Activated T-helper 1 cell treated with anti-CD3 and anti-CD28 coated beads, Interleukin-12 subunit alpha, Interleukin-12 subunit beta, Interleukin-2, Interleukin-4 antibody, amounts not matched to agents 30 ng/mL and 10 ng/mL and 1 ng/mL, durations not matched to agents 14 hours and 24 hours and 36 hours (primary cell): ENCODE measurements at regions not wholly inside any gene's neighbourhood (a gene's known extent, or its start where the extent isn't known, plus 50 kb on each side); places are given as distances from the start of the nearest gene placed in this dataset.

Experiments
- DNase-seq: peaks from one replicate; pipeline ENCODE4 v3.0.0; 2021; ENCODE audit warnings: low spot score
- H3K27ac Mint-ChIP-seq: one replicate; pipeline ENCODE4 v1.8.0; 2021; ENCODE audit warnings: mild to moderate bottlenecking, mixed read lengths
- H3K27me3 Mint-ChIP-seq: one replicate; pipeline ENCODE4 v1.8.0; 2022; ENCODE audit warnings: mild to moderate bottlenecking, moderate library complexity, mixed read lengths; ENCODE audit not compliant: insufficient read depth
- H3K36me3 Mint-ChIP-seq: one replicate; pipeline ENCODE4 v1.8.0; 2021; ENCODE audit warnings: low read depth, mixed read lengths
- H3K4me1 Mint-ChIP-seq: one replicate; pipeline ENCODE4 v1.8.0; 2021; ENCODE audit warnings: low read depth, mixed read lengths
- H3K4me3 Mint-ChIP-seq: one replicate; pipeline ENCODE4 v1.8.0; 2021; ENCODE audit warnings: mild to moderate bottlenecking, moderate library complexity, mixed read lengths
- H3K9me3 Mint-ChIP-seq: one replicate; pipeline ENCODE4 v1.8.0; 2021; ENCODE audit warnings: mixed read lengths
- intact Hi-C: fragments of 100-400 bp; cut with micrococcal nuclease; formaldehyde crosslinking; loops from one replicate; pipeline ENCODE4 v1.15.1; 2024

DNA sequence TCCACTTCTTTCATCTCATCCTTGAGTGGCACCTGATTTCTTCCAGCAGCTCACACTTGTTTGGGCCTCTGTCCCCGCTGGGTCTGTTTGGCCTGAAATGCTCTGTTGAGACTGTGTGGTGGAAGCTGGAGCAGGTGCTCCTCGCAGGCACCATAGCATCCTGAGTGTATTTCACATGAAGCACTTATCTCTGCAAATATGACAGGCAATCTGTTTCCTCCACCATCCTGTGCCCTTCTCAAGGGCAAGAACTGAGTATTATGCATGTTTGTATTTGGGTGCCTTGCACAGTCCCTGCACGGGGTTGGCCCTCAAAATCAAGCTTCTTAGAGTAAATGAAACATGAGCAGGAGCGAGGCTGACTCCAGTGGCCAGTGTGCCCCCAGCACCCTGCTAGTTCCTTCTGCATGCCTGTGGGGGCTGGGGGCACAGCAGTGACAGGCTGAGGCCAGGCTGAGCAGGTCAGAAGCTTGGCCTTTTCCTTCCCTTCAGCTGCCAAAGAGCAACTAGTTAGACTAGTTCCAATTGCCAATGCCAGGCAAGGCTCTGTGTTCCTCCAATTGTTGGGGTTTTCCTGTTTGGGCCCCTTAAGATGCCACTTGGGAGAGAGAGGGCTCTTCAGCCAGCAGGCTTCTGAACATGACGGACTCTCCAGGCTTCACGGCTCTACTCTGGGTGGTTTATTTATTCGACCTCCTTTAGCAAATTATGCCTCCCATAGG, 129.6 kb upstream of the ATP1A1 start:
- H3K4me1 Mint-ChIP-seq, result no peaks in the 10 kb centered on the region
- no peak overlapping the region for H3K4me3 Mint-ChIP-seq
- H3K36me3 Mint-ChIP-seq, result no peaks in the 10 kb centered on the region
- intact Hi-C loops, result no loop called here
- H3K27me3 Mint-ChIP-seq, result peaks cover 5% of the 10 kb centered on the region
- no peaks in the 10 kb centered on the region for H3K9me3 Mint-ChIP-seq
- DNase-seq, result no peak
- no peak overlapping the region for H3K27ac Mint-ChIP-seq

DNA sequence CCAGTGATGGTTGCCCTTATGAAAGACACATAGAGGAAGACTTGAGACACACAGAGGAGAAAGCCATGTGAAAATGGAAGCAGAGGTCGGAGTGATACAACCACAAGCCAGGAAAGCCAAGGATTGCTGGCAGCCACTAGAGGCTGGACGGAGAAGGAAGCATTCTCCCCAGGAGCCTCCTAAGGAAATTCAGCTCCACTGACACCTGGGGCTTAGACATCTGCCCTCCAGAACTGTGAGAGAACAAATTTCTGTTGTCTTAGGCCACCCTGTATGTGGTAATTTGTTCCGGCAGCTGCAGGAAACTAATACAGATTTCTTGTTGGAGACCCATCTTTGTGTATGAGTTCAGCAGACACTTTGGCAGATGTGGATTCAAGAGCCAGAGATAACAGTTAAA, 126.9 kb upstream of the ATP1A1 start:
- H3K27me3 Mint-ChIP-seq, result peaks cover 2% of the 10 kb centered on the region
- no peaks in the 10 kb centered on the region for H3K9me3 Mint-ChIP-seq
- intact Hi-C loops, result no loop called here
- no peak overlapping the region for H3K27ac Mint-ChIP-seq
- H3K4me3 Mint-ChIP-seq, result no peak overlapping the region
- DNase-seq, result no peak
- no peaks in the 10 kb centered on the region for H3K4me1 Mint-ChIP-seq
- no peaks in the 10 kb centered on the region for H3K36me3 Mint-ChIP-seq

DNA sequence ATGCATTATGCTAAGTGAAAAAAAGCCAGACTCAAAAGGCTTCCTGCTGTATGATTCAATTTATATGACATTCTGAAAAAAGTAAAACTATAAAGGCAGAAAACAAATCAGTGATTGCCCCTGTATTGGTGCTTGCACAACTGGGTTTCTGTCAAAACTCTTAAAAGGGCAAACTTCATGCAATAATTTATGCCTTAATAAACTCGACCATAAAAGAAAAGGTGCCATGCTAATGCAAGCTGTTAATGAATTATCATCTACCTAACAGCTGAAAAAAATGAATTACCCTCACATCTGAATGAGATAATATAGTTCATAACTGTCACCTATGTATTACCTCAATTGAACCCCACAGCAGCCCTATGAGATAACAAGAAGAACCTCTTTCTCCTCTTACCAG, 120.8 kb upstream of the ATP1A1 start:
- no peak for DNase-seq
- Mint-ChIP-seq H3K27ac (no peak overlapping the region), H3K4me3 (no peak overlapping the region), H3K36me3 (no peaks in the 10 kb centered on the region), H3K9me3 (no peaks in the 10 kb centered on the region), H3K27me3 (peaks cover 2% of the 10 kb centered on the region), H3K4me1 (peaks cover 20% of the 10 kb centered on the region)
- intact Hi-C loops, result no loop called here

DNA sequence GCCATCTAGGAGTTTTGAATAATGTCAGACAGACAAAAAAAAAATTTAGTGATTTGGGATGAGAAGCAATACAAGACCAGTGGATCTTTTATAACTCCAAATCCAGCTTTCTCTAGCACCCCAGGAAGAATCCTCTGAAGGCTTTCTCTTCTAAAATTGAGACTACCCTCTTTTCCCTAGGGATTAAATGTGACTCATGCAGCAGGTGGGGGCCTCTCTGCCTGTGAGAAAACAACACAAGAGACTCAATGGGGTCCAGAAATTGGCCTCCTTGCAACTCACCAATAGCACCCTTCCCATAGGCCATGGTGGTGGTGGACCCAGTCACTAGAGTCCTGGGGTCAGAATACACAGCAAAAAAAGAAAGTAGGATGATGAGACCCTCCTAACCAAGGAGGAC, 120.3 kb upstream of the ATP1A1 start:
- peaks cover 2% of the 10 kb centered on the region for H3K27me3 Mint-ChIP-seq
- no peak for DNase-seq
- H3K4me3 Mint-ChIP-seq, result no peak overlapping the region
- no peaks in the 10 kb centered on the region for H3K36me3 Mint-ChIP-seq
- no peaks in the 10 kb centered on the region for H3K9me3 Mint-ChIP-seq
- intact Hi-C loops, result no loop called here
- H3K4me1 Mint-ChIP-seq, result peaks cover 25% of the 10 kb centered on the region
- H3K27ac Mint-ChIP-seq, result no peak overlapping the region

DNA sequence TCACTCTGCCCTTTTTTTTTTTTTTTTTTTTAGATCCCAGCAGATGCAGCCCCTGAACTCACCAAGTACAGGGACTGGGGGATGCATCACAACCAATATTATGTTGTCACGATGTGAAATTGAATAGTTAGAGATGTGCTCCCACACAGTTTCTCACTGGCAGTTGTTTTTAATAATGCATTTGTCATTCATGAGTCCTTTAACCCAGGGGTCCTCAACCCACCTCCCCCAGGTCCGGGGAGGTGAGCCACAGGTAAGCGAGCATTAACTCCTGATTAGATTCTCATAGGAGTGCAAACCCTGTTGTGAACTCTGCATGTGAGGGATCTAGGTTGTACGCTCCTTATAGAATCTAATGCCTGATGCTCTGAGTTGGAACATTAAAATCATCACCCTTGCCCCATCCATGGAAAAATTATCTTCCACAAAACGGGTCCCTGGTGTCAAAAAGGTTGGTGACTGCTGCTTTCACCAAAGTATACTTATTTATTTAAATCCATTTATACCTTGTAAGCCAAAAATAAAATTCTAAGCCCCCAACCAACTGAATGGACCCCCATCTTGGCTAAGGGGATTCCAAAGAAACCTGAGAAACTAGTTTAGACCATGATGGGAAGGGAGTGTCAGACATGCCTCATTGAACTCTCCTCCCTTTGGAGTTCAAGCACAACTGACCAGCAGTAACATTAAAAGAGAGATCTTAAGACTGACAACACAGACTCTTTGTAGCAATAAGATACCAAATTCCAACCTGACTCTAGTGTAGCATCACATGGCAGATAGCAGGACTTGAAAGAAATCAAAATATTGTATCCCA, 119.3 kb upstream of the ATP1A1 start:
- intact Hi-C loops, result no loop called here
- Mint-ChIP-seq H3K9me3 (no peaks in the 10 kb centered on the region), H3K27ac (no peak overlapping the region), H3K4me1 (peaks cover 31% of the 10 kb centered on the region), H3K4me3 (no peak overlapping the region), H3K27me3 (peaks cover 5% of the 10 kb centered on the region), H3K36me3 (no peaks in the 10 kb centered on the region)
- no peak for DNase-seq

DNA sequence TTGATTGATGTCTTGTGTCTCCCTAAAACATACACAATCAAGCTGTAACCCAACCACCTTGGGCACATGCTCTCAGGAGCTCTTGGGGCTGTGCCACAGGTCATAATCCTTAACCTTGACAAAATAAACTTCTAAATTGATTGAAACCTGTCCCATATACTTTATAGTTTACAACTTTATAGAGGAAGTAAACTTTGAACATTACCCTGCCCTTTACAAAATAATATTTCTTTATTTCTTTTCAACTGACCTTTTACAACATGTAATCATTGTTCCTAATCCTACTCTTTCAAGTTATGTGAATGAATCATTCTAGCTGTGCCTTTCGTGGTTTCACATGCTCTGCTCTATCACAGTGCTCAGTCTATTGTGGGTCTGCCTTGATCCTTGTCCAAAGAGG, 118.3 kb upstream of the ATP1A1 start:
- Mint-ChIP-seq H3K36me3 (no peaks in the 10 kb centered on the region), H3K27ac (no peak overlapping the region), H3K4me1 (peaks cover 31% of the 10 kb centered on the region), H3K9me3 (no peaks in the 10 kb centered on the region), H3K27me3 (peaks cover 5% of the 10 kb centered on the region), H3K4me3 (no peak overlapping the region)
- no peak for DNase-seq
- intact Hi-C loops, result loop anchor here (5.0 kb wide), 1 partner anchor 127 kb away; no protein-coding TSS in a partner anchor

DNA sequence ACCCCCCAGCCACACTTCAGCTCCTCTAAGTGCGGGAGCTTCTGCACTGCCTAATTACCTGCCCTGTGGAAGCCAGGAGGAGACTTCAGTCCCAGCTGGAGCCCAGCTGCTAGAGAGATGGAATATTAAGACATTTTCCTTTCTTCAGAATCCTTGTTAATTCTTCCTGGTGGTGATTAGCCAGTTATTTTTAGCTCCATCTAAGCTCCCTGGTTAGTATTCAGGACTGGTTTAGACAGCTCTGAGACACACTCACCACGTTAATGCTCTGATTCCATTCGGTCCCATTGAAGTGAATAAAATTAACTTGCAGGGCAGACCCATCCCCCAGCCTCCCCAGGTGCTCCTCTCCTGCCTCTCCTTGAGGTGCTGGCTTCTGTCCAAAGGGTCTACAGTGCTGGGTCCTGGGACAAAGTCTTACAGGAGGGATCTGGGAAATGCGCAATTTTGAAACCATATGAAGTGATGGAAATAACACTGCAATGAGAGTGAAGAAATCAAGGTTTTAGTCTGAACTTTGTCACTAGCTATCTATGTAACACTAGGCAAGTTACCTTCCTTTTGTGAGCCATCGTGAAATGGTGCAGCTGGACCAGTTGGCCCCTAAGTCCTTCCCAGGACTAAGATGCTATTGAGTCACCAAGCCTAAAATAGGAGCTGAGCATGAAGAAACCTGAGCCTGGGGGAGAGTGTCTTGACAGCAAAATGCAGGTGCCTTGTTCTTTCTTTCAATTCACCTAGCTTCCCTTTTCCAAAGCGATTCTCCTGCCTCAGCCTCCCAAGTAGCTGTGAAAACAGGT, 117.4 kb upstream of the ATP1A1 start:
- Mint-ChIP-seq H3K27ac (no peak overlapping the region), H3K27me3 (peaks cover 5% of the 10 kb centered on the region), H3K4me1 (peaks cover 31% of the 10 kb centered on the region), H3K4me3 (peak overlapping the region; percentile 10), H3K9me3 (no peaks in the 10 kb centered on the region), H3K36me3 (no peaks in the 10 kb centered on the region)
- intact Hi-C loops, result loop anchor here (2.0 to 5.0 kb wide), 2 partner anchors 103 to 128 kb away; no protein-coding TSS in a partner anchor
- DNase-seq, result no peak

DNA sequence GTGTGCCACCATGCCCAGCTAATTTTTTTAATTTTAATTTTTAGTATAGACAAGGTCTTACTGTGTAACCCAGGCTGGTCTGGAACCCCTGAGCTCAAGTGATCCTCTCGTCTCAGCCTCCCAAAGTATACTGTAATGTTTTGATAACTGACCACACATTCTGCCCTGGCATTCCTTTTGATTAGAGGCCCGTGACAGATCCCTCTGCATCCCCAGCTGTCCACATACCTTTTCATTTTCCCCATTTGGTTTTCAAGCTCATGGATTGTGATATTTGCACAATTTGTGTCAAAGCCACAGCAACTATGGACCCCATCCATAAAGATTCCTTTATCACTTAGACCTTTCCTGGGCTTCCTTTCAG, 116.8 kb upstream of the ATP1A1 start:
- H3K27ac Mint-ChIP-seq, result no peak overlapping the region
- intact Hi-C loops, result loop anchor here (2.0 to 5.0 kb wide), 2 partner anchors 103 to 129 kb away; no protein-coding TSS in a partner anchor
- no peak for DNase-seq

DNA sequence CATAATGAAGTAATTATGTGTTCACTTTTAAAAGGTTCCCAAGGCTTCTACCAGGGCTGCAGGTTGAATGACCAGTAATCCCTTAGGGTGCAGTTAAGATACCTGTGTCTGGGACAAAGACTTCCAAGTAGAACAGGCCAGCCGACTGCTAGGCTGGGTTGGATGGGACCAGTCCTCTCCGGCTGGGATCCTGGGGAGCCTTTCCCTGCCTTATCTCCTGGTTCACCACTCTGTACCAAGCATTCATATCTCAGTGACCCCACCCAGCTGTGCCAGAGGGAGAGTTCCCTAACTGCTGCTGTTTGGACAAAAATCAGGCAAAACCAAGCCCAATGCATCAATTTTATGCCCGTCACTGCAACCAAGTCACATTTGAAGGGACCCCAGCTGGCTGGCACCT, 116.2 kb upstream of the ATP1A1 start:
- no peak overlapping the region for H3K27ac Mint-ChIP-seq

More for the DNA sequence above, 116.8 kb upstream of the ATP1A1 start:
- no peak overlapping the region for H3K4me3 Mint-ChIP-seq
- H3K4me1 Mint-ChIP-seq, result peaks cover 31% of the 10 kb centered on the region
- H3K36me3 Mint-ChIP-seq, result no peaks in the 10 kb centered on the region
- no peaks in the 10 kb centered on the region for H3K9me3 Mint-ChIP-seq
- H3K27me3 Mint-ChIP-seq, result peaks cover 5% of the 10 kb centered on the region

DNA sequence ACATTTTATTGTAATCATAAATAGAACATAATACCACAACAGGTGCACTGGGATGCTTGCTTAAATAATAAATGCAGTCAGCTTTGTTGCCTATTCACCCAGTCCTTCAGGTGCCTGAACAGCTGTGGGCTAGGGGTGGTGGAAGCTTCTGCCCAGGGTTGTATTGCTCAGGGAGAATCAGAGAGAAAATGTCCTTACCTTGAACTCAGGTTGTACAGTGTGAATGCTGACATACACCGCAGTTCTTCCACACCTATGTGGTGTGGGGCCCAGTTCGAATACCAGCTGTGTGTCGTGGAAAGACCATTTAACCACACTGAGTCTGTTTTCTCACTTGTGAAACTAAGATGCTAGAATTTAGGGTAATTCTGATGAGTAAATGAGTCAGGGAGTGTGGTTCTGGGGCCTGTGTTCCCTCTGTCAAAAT, 115.7 kb upstream of the ATP1A1 start:
- no peaks in the 10 kb centered on the region for H3K9me3 Mint-ChIP-seq
- no peaks in the 10 kb centered on the region for H3K36me3 Mint-ChIP-seq
- peak overlapping the region; percentile 31 for H3K4me3 Mint-ChIP-seq
- DNase-seq, result peak; percentile 6
- peaks cover 5% of the 10 kb centered on the region for H3K27me3 Mint-ChIP-seq
- peaks cover 31% of the 10 kb centered on the region for H3K4me1 Mint-ChIP-seq
- H3K27ac Mint-ChIP-seq, result peak overlapping the region; percentile 69
- intact Hi-C loops, result loop anchor here (1.0 to 5.0 kb wide), 3 partner anchors 105 to 130 kb away; no protein-coding TSS in a partner anchor

More for the DNA sequence above, 116.2 kb upstream of the ATP1A1 start:
- DNase-seq, result no peak
- H3K27me3 Mint-ChIP-seq, result peaks cover 5% of the 10 kb centered on the region
- peaks cover 31% of the 10 kb centered on the region for H3K4me1 Mint-ChIP-seq
- H3K4me3 Mint-ChIP-seq, result no peak overlapping the region
- H3K9me3 Mint-ChIP-seq, result no peaks in the 10 kb centered on the region
- H3K36me3 Mint-ChIP-seq, result no peaks in the 10 kb centered on the region
- intact Hi-C loops, result loop anchor here (1.0 to 5.0 kb wide), 3 partner anchors 104 to 130 kb away; no protein-coding TSS in a partner anchor

DNA sequence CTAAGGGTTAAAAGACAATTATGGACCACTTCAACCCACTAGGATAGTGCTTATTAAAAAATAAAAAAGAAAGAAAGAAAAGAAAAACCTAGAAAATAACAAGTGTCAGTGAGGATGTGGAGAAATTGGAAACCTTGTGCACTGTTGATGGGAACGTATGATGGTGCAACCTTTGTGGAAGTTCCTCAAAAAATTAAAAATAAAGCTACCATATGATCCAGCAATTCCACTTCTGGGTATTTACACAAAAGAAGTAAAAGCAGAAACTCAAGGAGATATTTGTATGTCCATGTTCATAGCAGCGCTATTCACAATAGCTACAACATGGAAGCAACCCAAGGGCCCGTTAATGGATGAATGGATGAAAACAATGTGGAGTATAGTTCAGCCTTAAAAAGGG, 115.2 kb upstream of the ATP1A1 start:
- intact Hi-C loops, result loop anchor here (1.0 to 5.0 kb wide), 3 partner anchors 105 to 131 kb away; no protein-coding TSS in a partner anchor
- Mint-ChIP-seq H3K4me3 (peak overlapping the region; percentile 31), H3K27me3 (peaks cover 5% of the 10 kb centered on the region), H3K9me3 (no peaks in the 10 kb centered on the region), H3K27ac (peak overlapping the region; percentile 69), H3K4me1 (peaks cover 31% of the 10 kb centered on the region), H3K36me3 (no peaks in the 10 kb centered on the region)
- DNase-seq, result no peak

DNA sequence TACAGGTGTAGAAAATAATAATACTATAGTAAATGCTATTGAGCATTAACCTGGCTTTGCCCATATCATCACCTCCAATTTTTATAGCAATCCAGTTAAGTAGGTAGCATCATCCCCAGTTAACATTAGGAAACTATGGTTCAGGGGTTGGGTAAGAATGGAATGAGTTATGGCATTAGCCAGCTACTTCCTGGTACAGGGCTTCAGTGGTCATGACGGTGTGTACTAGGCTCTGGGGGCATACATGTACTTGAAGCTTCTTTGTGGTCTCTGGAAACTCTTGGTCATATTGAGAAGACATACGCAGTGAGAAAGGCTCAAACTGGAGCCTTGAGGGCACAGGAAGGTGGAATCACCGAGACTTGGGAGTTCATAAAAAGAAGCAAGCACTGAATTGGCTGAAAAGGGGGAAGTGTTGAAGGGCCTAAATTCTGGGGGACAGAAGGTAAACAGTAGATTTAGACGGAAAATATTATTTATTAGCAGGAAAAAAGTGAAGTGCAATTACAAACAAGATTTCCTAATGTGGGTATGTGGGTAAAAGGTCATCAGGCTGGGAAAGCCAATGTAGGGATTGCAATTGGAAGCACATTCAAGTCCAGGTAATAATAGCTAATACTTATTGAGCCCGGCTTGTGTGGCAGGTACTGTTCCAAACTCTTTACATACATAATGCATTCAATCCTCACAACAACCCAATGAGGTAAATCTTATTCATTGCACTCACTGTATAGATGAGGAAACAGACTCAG, 114.2 kb upstream of the ATP1A1 start:
- Mint-ChIP-seq H3K36me3 (no peaks in the 10 kb centered on the region), H3K27ac (peak overlapping the region; percentile 41), H3K4me3 (no peak overlapping the region), H3K27me3 (peaks cover 5% of the 10 kb centered on the region), H3K9me3 (no peaks in the 10 kb centered on the region), H3K4me1 (peaks cover 31% of the 10 kb centered on the region)
- intact Hi-C loops, result loop anchor here (5.0 kb wide), 1 partner anchor 132 kb away; no protein-coding TSS in a partner anchor
- no peak for DNase-seq
